ENCODE measurements at regions not wholly inside any gene's neighbourhood (a gene's known extent, or its start where the extent isn't known, plus 50 kb on each side); places are given as distances from the start of the nearest gene placed in this dataset.
"Not testable (repeated sequence)": the region's sequence is repeated elsewhere in the genome, so short reads cannot be mapped to it uniquely, and the experiment has no call there.

DNA sequence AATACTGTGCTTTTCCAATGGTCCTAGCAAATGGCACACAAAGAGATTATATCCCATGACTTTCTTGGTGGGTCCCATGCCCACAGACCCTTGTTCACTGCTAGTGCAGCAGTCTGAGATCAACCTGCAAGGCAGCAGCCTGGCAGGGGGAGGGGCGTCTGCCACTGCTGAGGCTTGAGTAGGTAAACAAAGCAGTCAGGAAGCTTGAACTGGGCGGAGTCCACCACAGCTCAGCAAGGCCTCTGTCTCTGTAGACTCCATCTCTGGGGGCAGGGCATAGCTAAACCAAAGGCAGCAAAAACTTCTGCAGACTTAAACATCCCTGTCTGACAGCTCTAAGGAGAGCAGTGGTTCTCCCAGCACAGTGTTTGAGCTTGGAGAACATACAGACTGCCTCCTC lies 82.9 kb downstream of the ZNF737 start:
- Mint-ChIP-seq H3K27ac (no peak overlapping the region), H3K36me3 (ENCODE audit: low read depth) (no peaks in the 10 kb centered on the region), H3K4me1 (ENCODE audit: low read depth) (no peaks in the 10 kb centered on the region), H3K9me3 (peaks cover 73% of the 10 kb centered on the region), H3K4me3 (ENCODE audit: low read depth) (no peak overlapping the region), H3K27me3 (ENCODE audit: low read depth) (no peaks in the 10 kb centered on the region)
- DNase-seq (ENCODE audit: low spot score): no peak
- intact Hi-C loops (cut with micrococcal nuclease): no loop called here

- no peaks in the 10 kb centered on the region for H3K4me1 Mint-ChIP-seq (ENCODE audit: low read depth)
- H3K4me3 Mint-ChIP-seq (ENCODE audit: low read depth): no peak overlapping the region
- H3K9me3 Mint-ChIP-seq: peaks cover 73% of the 10 kb centered on the region
- H3K27ac Mint-ChIP-seq: no peak overlapping the region
- no peak for DNase-seq (ENCODE audit: low spot score)
- H3K27me3 Mint-ChIP-seq (ENCODE audit: low read depth): no peaks in the 10 kb centered on the region
- no peaks in the 10 kb centered on the region for H3K36me3 Mint-ChIP-seq (ENCODE audit: low read depth)
- intact Hi-C loops (cut with micrococcal nuclease): no loop called here
These were observed 83.8 kb downstream of the ZNF737 start for GRCh38 chr19:20481736-20482135.

- Mint-ChIP-seq H3K36me3 (ENCODE audit: low read depth) (no peaks in the 10 kb centered on the region), H3K27me3 (ENCODE audit: low read depth) (no peaks in the 10 kb centered on the region), H3K9me3 (peaks cover 73% of the 10 kb centered on the region), H3K4me3 (ENCODE audit: low read depth) (no peak overlapping the region), H3K27ac (no peak overlapping the region), H3K4me1 (ENCODE audit: low read depth) (no peaks in the 10 kb centered on the region)
- intact Hi-C loops (cut with micrococcal nuclease): no loop called here
- no peak for DNase-seq (ENCODE audit: low spot score)
These were observed 86.1 kb downstream of the ZNF737 start for GRCh38 chr19:20479483-20479882.

DNA sequence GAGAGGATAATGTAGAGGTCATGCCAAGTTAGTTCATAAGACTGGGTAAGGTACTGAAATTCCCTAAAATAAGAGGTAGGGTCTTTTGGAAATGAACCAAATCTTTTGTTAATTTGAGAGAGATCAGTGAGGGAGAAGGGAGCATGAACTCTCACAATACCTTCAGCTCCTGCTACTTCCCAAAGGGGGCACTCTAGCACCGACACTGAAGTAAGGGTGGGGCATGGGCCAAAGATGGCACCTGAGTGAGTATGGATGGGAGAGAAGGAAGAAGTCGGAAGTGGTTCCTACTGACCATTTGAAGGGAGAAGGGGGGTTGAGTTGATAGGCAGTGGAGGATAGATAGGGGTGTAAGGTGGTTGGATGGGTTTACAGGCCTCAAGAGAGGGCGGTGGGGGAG lies 86.6 kb downstream of the ZNF737 start:
- H3K27ac Mint-ChIP-seq: no peak overlapping the region
- H3K27me3 Mint-ChIP-seq (ENCODE audit: low read depth): no peaks in the 10 kb centered on the region
- H3K4me1 Mint-ChIP-seq (ENCODE audit: low read depth): no peaks in the 10 kb centered on the region
- H3K36me3 Mint-ChIP-seq (ENCODE audit: low read depth): no peaks in the 10 kb centered on the region
- intact Hi-C loops (cut with micrococcal nuclease): no loop called here
- peaks cover 74% of the 10 kb centered on the region for H3K9me3 Mint-ChIP-seq
- no peak for DNase-seq (ENCODE audit: low spot score)
- H3K4me3 Mint-ChIP-seq (ENCODE audit: low read depth): no peak overlapping the region

DNA sequence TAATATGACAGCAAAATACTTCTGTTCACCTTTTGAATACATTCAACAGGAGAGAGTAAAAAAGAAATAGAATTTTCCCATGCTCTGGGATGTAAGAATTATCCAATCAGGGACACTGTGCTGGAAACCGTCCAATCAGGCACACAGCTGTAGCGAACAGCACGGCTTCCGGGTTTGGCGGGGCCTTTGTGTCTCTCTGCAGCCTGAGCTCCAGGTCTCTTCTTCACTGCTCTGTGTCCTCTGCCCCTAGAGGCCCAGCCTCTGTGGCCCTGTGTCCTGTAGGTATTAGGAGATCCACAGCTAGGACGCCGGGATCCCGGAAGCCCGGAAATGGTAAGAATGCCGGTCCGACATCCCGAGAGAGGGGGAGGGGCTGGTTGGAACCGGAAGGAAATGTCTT lies 92.7 kb downstream of the ZNF737 start:
- Mint-ChIP-seq H3K27ac (no peak overlapping the region), H3K4me1 (ENCODE audit: low read depth) (no peaks in the 10 kb centered on the region), H3K36me3 (ENCODE audit: low read depth) (no peaks in the 10 kb centered on the region), H3K4me3 (ENCODE audit: low read depth) (no peak overlapping the region), H3K27me3 (ENCODE audit: low read depth) (no peaks in the 10 kb centered on the region), H3K9me3 (peaks cover 82% of the 10 kb centered on the region)
- intact Hi-C loops (cut with micrococcal nuclease): no loop called here
- no peak for DNase-seq (ENCODE audit: low spot score)

DNA sequence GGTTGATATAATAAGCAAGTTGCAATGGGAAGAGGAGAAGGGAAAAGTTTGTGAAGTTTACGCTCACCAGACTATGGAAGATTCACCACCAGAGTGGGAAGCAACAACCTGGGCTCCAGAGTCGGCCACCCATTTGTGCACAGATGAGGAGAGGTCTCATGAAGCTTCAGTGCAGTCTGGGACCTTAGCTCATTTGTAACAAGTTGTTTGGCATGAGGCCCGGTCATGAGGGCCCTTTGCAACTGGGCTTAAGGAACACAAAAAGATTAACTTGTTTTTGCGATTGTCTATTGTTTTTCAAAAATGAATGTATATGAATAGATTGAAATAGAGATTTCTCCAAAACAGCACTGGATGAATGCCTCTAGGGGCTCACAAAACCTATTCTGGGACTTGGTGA lies 94.2 kb downstream of the ZNF737 start:
- Mint-ChIP-seq H3K27me3 (ENCODE audit: low read depth) (no peaks in the 10 kb centered on the region), H3K4me3 (ENCODE audit: low read depth) (no peak overlapping the region), H3K9me3 (peaks cover 72% of the 10 kb centered on the region), H3K36me3 (ENCODE audit: low read depth) (no peaks in the 10 kb centered on the region), H3K27ac (no peak overlapping the region), H3K4me1 (ENCODE audit: low read depth) (no peaks in the 10 kb centered on the region)
- no peak for DNase-seq (ENCODE audit: low spot score)
- intact Hi-C loops (cut with micrococcal nuclease): no loop called here

- intact Hi-C loops (cut with micrococcal nuclease): no loop called here
- Mint-ChIP-seq H3K9me3 (peaks cover 70% of the 10 kb centered on the region), H3K36me3 (ENCODE audit: low read depth) (no peaks in the 10 kb centered on the region), H3K27me3 (ENCODE audit: low read depth) (no peaks in the 10 kb centered on the region), H3K4me1 (ENCODE audit: low read depth) (no peaks in the 10 kb centered on the region), H3K4me3 (ENCODE audit: low read depth) (no peak overlapping the region), H3K27ac (no peak overlapping the region)
- DNase-seq (ENCODE audit: low spot score): no peak
These were observed 95.0 kb downstream of the ZNF737 start for GRCh38 chr19:20470345-20471135.

GRCh38 chr19:20466638-20466990 lies 99.0 kb downstream of the ZNF737 start:
- H3K27me3 Mint-ChIP-seq (ENCODE audit: low read depth); intact Hi-C loops (cut with micrococcal nuclease); H3K27ac Mint-ChIP-seq; DNase-seq (ENCODE audit: low spot score); H3K36me3 Mint-ChIP-seq (ENCODE audit: low read depth); H3K4me3 Mint-ChIP-seq (ENCODE audit: low read depth); H3K4me1 Mint-ChIP-seq (ENCODE audit: low read depth): not testable (repeated sequence)
- H3K9me3 Mint-ChIP-seq: peaks cover 51% of the 10 kb centered on the region

DNA sequence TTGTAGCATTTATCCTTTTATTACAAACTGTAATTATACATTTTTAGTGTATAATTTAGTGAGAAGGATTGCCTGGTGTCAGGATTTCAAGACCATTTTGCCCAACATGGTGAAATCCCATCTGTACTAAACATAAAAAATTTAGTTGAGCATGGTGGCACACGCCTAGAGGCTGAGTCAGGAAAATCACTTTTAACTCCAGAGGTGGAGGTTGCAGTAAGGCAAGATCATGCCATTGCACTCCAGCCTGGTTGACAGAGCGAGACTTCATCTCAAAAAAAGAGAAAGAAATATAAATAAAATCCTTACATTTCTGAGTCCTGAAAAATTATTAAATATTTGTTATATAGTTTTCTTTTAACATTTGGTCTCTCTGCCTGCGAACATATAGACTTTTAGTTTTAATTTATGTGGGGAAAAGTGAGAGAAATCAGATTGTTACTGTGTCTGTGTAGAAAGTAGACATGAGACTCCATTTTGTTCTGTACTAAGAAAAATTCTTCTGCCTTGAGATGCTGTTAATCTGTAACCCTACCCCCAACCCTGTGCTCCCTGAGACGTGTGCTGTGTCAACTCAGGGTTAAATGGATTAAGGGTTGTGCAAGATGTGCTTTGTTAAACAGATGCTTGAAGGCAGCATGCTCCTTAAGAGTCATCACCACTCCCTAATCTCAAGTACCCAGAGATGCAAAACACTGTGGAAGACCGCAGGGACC lies 99.5 kb downstream of the ZNF737 start:
- H3K9me3 Mint-ChIP-seq: peaks cover 46% of the 10 kb centered on the region
- DNase-seq (ENCODE audit: low spot score); H3K27me3 Mint-ChIP-seq (ENCODE audit: low read depth); H3K36me3 Mint-ChIP-seq (ENCODE audit: low read depth); H3K27ac Mint-ChIP-seq; intact Hi-C loops (cut with micrococcal nuclease); H3K4me1 Mint-ChIP-seq (ENCODE audit: low read depth); H3K4me3 Mint-ChIP-seq (ENCODE audit: low read depth): not testable (repeated sequence)

- H3K27me3 Mint-ChIP-seq (ENCODE audit: low read depth): no peaks in the 10 kb centered on the region
- no peak overlapping the region for H3K27ac Mint-ChIP-seq
- DNase-seq (ENCODE audit: low spot score): no peak
- intact Hi-C loops (cut with micrococcal nuclease): no loop called here
- H3K4me1 Mint-ChIP-seq (ENCODE audit: low read depth): no peaks in the 10 kb centered on the region
- H3K4me3 Mint-ChIP-seq (ENCODE audit: low read depth): no peak overlapping the region
- H3K36me3 Mint-ChIP-seq (ENCODE audit: low read depth): no peaks in the 10 kb centered on the region
- H3K9me3 Mint-ChIP-seq: peaks cover 19% of the 10 kb centered on the region
These were observed 112.1 kb downstream of the ZNF737 start for GRCh38 chr19:20453425-20453935.

DNA sequence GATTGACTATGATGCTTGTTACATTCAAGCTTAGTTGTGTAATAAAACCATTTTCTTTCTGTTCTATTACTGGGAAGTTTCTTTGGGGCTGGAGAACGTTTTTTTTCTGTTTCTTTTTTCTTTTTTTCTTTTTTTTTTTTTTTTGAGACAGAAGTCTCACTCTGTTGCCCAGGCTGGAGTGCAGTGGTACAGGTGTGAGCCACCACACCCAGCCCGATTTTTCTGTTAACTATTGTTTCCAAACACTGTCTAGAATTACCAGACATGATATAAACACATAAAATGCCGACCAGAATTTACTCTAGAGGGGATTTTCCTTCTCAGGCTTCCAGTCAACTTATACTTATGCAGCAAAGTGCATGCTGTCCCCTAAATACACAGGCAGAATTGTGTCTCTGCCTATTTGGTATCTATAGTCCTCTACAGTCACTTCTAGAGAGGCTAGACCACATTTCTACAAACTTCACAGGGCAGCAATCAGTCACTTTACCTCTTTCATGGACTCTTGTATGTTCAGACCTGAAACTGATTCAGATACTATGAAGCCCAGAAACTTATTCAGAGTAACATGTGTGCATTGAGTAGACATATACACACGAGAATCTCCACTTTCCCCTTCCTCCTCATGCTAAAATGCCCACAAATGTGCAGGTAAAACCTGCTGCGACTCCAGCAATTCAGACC lies 121.2 kb downstream of the ZNF737 start:
- intact Hi-C loops (cut with micrococcal nuclease): no loop called here
- Mint-ChIP-seq H3K27ac (no peak overlapping the region), H3K36me3 (ENCODE audit: low read depth) (no peaks in the 10 kb centered on the region), H3K9me3 (peaks cover 37% of the 10 kb centered on the region), H3K27me3 (ENCODE audit: low read depth) (no peaks in the 10 kb centered on the region), H3K4me3 (ENCODE audit: low read depth) (no peak overlapping the region), H3K4me1 (ENCODE audit: low read depth) (no peaks in the 10 kb centered on the region)
- DNase-seq (ENCODE audit: low spot score): no peak

- DNase-seq (ENCODE audit: low spot score); H3K27ac Mint-ChIP-seq; H3K4me3 Mint-ChIP-seq (ENCODE audit: low read depth); H3K4me1 Mint-ChIP-seq (ENCODE audit: low read depth); intact Hi-C loops (cut with micrococcal nuclease); H3K27me3 Mint-ChIP-seq (ENCODE audit: low read depth); H3K36me3 Mint-ChIP-seq (ENCODE audit: low read depth): not testable (repeated sequence)
- peaks cover 41% of the 10 kb centered on the region for H3K9me3 Mint-ChIP-seq
These were observed 133.2 kb downstream of the ZNF737 start for GRCh38 chr19:20432266-20432842.

GRCh38 chr19:20431826-20432225 lies 133.8 kb downstream of the ZNF737 start:
- no peak for DNase-seq (ENCODE audit: low spot score)
- Mint-ChIP-seq H3K27ac (no peak overlapping the region), H3K27me3 (ENCODE audit: low read depth) (no peaks in the 10 kb centered on the region), H3K36me3 (ENCODE audit: low read depth) (no peaks in the 10 kb centered on the region), H3K4me1 (ENCODE audit: low read depth) (no peaks in the 10 kb centered on the region), H3K9me3 (peaks cover 41% of the 10 kb centered on the region), H3K4me3 (ENCODE audit: low read depth) (no peak overlapping the region)
- intact Hi-C loops (cut with micrococcal nuclease): no loop called here
